ENCODE measurements at regions not wholly inside any gene's neighbourhood (a gene's known extent, or its start where the extent isn't known, plus 50 kb on each side); places are given as distances from the start of the nearest gene placed in this dataset.

- DNase-seq: no peak
Observed at GRCh38 chr2:238663586-238663985, 184.3 kb upstream of the TWIST2 start.

More at GRCh38 chr2:238663586-238663985, 184.3 kb upstream of the TWIST2 start:
- H3K9me2 ChIP-seq: no peaks in the 10 kb centered on the region
- H3K9me3 ChIP-seq: peaks cover 7% of the 10 kb centered on the region; the same call in 1 of the 2 replicates
- H3K36me3 ChIP-seq (replicated peaks in 1 of 2; ENCODE audit: control insufficient read depth in 1 of 2, insufficient read depth in 2 of 2, low read length in 1 of 2): no peaks in the 10 kb centered on the region
- H3K27me3 ChIP-seq (ENCODE audit: insufficient read depth): no peaks in the 10 kb centered on the region
- no peak overlapping the region for H3K4me2 ChIP-seq
- no peak overlapping the region for H2AFZ ChIP-seq (ENCODE audit: low read depth)
- no peak overlapping the region for H3K9ac ChIP-seq
- TF ChIP-seq RXRA (IDR thresholded peaks at IDR 0.05; ENCODE audit: borderline replicate concordance, low read depth) (no peak), MEF2A (IDR thresholded peaks at IDR 0.05; ENCODE audit: borderline replicate concordance, low read depth) (no peak), NFIC (IDR thresholded peaks at IDR 0.05; ENCODE audit: borderline replicate concordance) (no peak), PBX3 (IDR thresholded peaks at IDR 0.05) (no peak), ELF1 (IDR thresholded peaks at IDR 0.05) (no peak), POLR2AphosphoS5 (IDR thresholded peaks at IDR 0.05; ENCODE audit: low read depth, low read length) (no peak), EZH2phosphoT487 (IDR thresholded peaks at IDR 0.05; ENCODE audit: borderline replicate concordance, low read depth) (no peak), RAD21 (IDR thresholded peaks at IDR 0.05; ENCODE audit: low read length) (no peak), ZBTB33 (IDR thresholded peaks at IDR 0.05; ENCODE audit: borderline replicate concordance, low read depth) (no peak), GATA2 (CRISPR knock-in tag; IDR thresholded peaks at IDR 0.05) (no peak), SIN3A (IDR thresholded peaks at IDR 0.05; ENCODE audit: borderline replicate concordance, low read depth, low read length) (no peak), JUND (IDR thresholded peaks at IDR 0.05) (no peak), SMC3 (IDR thresholded peaks at IDR 0.05; ENCODE audit: low read depth, low read length) (no peak), CTCF (IDR thresholded peaks at IDR 0.05) (no peak)
- TF ChIP-seq, protein P1, sequence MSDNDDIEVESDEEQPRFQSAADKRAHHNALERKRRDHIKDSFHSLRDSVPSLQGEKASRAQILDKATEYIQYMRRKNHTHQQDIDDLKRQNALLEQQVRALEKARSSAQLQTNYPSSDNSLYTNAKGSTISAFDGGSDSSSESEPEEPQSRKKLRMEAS (IDR thresholded peaks at IDR 0.05; ENCODE audit: low read depth): no peak
- no peaks in the 10 kb centered on the region for H3F3A ChIP-seq (replicated peaks; ENCODE audit: insufficient read depth)
- no peaks in the 10 kb centered on the region for H4K20me1 ChIP-seq (ENCODE audit: insufficient read depth)
- no peak overlapping the region for H3K27ac ChIP-seq (ENCODE audit: low read depth in 2 of 2, low read length in 1 of 2)
- H3K4me1 ChIP-seq (ENCODE audit: control insufficient read depth in 1 of 2, insufficient read depth in 2 of 2, low read depth in 1 of 2, low read length in 1 of 2): peaks cover 0 to 5% of the 10 kb centered on the region in 2 experiments; a peak in 1 of 4 replicates
- no peaks in the 10 kb centered on the region for H3K79me2 ChIP-seq (ENCODE audit: insufficient read depth)
- H3K4me3 ChIP-seq (ENCODE audit: low read depth in 2 of 2, low read length in 1 of 2): no peak overlapping the region
- ChIA-PET CTCF (no interaction called here), POLR2A (no interaction called here)
- WGBS (ENCODE audit: low lambda C conversion rate): 49% methylated on average over 9 of the region's 9 CpGs

All from SK-N-SH (cell line).